ACC112 (cell line): ENCODE measurements at regions not wholly inside any gene's neighbourhood (a gene's known extent, or its start where the extent isn't known, plus 50 kb on each side); places are given as distances from the start of the nearest gene placed in this dataset.
A peak's percentile ranks its signal among the peaks of the same experiment; 100 is the strongest.
"Not testable (repeated sequence)": the region's sequence is repeated elsewhere in the genome, so short reads cannot be mapped to it uniquely, and the experiment has no call there.

Source experiments
- H2AFZ ChIP-seq: fragments of 200-600 bp; sonication (generic); one replicate; pipeline ENCODE4 v1.6.0; 2017; ENCODE audit warnings: antibody characterized with exemption, low read length; ENCODE audit not compliant: unreplicated experiment
- H3K27ac ChIP-seq: fragments of 200-600 bp; sonication (generic); 2 replicates; pipeline ENCODE4 v1.5.1; 2014; ENCODE audit warnings: low read depth, mild to moderate bottlenecking, antibody characterized with exemption, low read length, moderate library complexity
- H3K27me3 ChIP-seq: fragments of 200-600 bp; sonication (generic); 2 replicates; pipeline ENCODE4 v1.6.1; 2014; ENCODE audit warnings: mild to moderate bottlenecking, antibody characterized with exemption, low read length, moderate library complexity, mixed read lengths; ENCODE audit not compliant: insufficient read depth
- H3K36me3 ChIP-seq: fragments of 200-600 bp; sonication (generic); 2 replicates; pipeline ENCODE4 v1.6.1; 2016; ENCODE audit warnings: mild to moderate bottlenecking, antibody characterized with exemption, low read length, moderate library complexity, mixed read lengths; ENCODE audit not compliant: insufficient read depth
- H3K4me1 ChIP-seq: fragments of 200-600 bp; sonication (generic); one replicate; pipeline ENCODE4 v1.6.1; 2016; ENCODE audit warnings: low read length, mixed read lengths; ENCODE audit not compliant: insufficient read depth, unreplicated experiment, control insufficient read depth
- H3K4me3 ChIP-seq: fragments of 200-600 bp; sonication (generic); 2 replicates; pipeline ENCODE4 v1.5.1; 2014; ENCODE audit warnings: mild to moderate bottlenecking, low read depth, low read length
- H3K79me2 ChIP-seq: fragments of 200-600 bp; sonication (generic); one replicate; pipeline ENCODE4 v1.6.0; 2016; ENCODE audit warnings: low read length; ENCODE audit not compliant: control insufficient read depth, unreplicated experiment, insufficient read depth

DNA sequence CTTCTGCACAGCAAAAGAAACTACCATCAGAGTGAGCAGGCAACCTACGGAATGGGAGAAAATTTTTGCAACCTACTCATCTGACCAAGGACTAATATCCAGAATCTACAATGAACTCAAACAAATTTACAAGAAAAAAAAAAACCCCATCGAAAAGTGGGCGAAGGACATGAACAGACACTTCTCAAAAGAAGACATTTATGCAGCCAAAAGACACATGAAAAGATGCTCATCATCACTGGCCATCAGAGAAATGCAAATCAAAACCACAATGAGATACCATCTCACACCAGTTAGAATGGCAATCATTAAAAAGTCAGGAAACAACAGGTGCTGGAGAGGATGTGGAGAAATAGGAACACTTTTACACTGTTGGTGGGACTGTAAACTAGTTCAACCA lies 164.6 kb downstream of the AHSP start:
- not testable (repeated sequence) for H3K79me2 ChIP-seq, H3K27ac ChIP-seq, H3K27me3 ChIP-seq, H3K4me3 ChIP-seq, H2AFZ ChIP-seq, H3K36me3 ChIP-seq, H3K4me1 ChIP-seq

DNA sequence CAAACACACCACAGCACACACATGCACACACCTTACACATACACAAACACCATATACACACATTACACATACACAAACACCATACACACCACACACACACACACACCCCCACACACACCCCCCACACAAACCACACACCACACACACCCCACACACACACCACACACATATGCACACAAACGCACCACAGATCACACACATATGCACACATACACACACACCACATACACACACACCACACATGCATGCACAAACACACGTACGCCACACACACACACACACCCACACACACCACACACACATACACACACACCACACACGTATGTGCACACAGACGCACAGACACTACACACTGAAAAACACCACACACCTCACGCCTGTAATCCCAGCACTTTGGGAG lies 166.0 kb downstream of the AHSP start:
- H3K79me2 ChIP-seq, result no peaks in the 10 kb centered on the region
- H3K4me1 ChIP-seq, result no peaks in the 10 kb centered on the region
- peaks cover 9% of the 10 kb centered on the region; the same call in 1 of the 2 replicates for H3K27me3 ChIP-seq
- no peak overlapping the region for H3K27ac ChIP-seq
- H3K36me3 ChIP-seq, result no peaks in the 10 kb centered on the region
- no peak overlapping the region for H3K4me3 ChIP-seq
- H2AFZ ChIP-seq, result no peak overlapping the region

DNA sequence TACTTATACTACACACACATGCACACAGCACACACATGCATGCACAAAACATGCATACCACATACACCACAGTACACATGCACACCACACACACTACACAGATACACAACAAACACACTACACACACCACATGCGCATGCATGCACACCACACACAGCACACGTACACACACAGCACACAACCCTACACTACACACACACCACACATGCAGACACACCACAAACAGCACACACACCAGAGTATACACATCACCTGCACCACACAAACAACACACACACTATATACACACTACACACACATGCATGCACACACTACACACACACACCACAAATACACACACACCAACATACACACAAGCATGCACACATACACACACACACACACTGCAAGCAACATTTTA lies 166.8 kb downstream of the AHSP start:
- peaks cover 15% of the 10 kb centered on the region; the same call in 1 of the 2 replicates for H3K27me3 ChIP-seq
- H2AFZ ChIP-seq, result no peak overlapping the region
- H3K4me1 ChIP-seq, result no peaks in the 10 kb centered on the region
- H3K4me3 ChIP-seq, result no peak overlapping the region
- H3K36me3 ChIP-seq, result no peaks in the 10 kb centered on the region
- no peak overlapping the region for H3K27ac ChIP-seq
- no peaks in the 10 kb centered on the region for H3K79me2 ChIP-seq

DNA sequence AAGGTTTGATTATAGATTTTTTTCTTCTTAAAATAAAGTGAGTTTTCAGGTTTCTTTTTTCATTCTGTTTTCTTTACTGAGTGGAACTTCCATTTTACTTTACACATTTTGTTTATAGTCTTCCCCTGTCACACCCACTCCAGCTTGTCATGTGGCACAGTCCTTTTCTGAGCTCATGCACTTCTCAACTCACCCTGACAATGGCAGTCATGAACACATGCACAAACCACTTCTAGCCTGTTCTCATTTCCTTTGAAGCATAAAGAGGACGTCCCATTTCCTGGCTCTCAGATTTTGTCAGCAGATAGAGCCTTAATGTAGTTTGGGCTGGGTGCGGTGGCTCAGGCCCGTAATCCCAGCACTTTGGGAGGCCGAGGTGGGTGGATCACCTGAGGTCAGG lies 168.0 kb downstream of the AHSP start:
- no peaks in the 10 kb centered on the region for H3K4me1 ChIP-seq
- no peaks in the 10 kb centered on the region for H3K36me3 ChIP-seq
- no peaks in the 10 kb centered on the region for H3K79me2 ChIP-seq
- peaks cover 18% of the 10 kb centered on the region; the same call in 1 of the 2 replicates for H3K27me3 ChIP-seq
- no peak overlapping the region for H3K27ac ChIP-seq
- H2AFZ ChIP-seq, result no peak overlapping the region
- H3K4me3 ChIP-seq, result no peak overlapping the region

GRCh38 chr16:31696968-31697743 lies 169.5 kb downstream of the AHSP start:
- Histone ChIP-seq H3K27me3 (peaks cover 18% of the 10 kb centered on the region; the same call in 1 of the 2 replicates), H3K27ac (no peak overlapping the region), H3K79me2 (no peaks in the 10 kb centered on the region), H3K36me3 (no peaks in the 10 kb centered on the region), H2AFZ (no peak overlapping the region), H3K4me3 (no peak overlapping the region), H3K4me1 (no peaks in the 10 kb centered on the region)

GRCh38 chr16:31697744-31698125 lies 170.0 kb downstream of the AHSP start:
- H3K4me3 ChIP-seq, result no peak overlapping the region
- H2AFZ ChIP-seq, result no peak overlapping the region
- H3K79me2 ChIP-seq, result no peaks in the 10 kb centered on the region
- no peak overlapping the region for H3K27ac ChIP-seq
- H3K36me3 ChIP-seq, result no peaks in the 10 kb centered on the region
- no peaks in the 10 kb centered on the region for H3K4me1 ChIP-seq
- H3K27me3 ChIP-seq, result peaks cover 18% of the 10 kb centered on the region; the same call in 1 of the 2 replicates

- H3K4me3 ChIP-seq, result no peak overlapping the region
- H3K27me3 ChIP-seq, result peaks cover 18% of the 10 kb centered on the region; the same call in 1 of the 2 replicates
Measured at GRCh38 chr16:31698901-31699300, 171.2 kb downstream of the AHSP start.

DNA sequence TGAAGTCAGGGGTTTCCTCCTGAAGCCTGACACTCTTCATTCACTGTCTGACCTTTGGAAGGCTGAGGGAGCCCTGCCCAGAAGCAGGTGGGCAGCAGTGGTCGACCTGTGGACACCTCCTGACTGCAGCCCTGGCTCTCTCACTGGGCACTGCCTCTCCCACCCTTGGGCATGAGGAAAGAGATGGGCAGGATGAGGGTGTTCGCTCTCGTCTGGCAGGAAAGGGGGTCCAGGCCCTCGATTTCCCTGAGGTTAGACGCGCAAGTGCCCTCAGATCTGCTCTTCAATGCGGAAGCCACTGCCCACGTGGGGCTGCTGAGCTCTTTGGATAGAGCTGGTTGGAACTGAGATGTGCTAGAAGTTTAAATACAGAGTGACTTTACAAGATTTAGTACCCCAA lies 171.9 kb downstream of the AHSP start:
- Histone ChIP-seq H3K4me1 (no peaks in the 10 kb centered on the region), H3K27ac (no peak overlapping the region), H3K79me2 (no peaks in the 10 kb centered on the region), H3K27me3 (peaks cover 18% of the 10 kb centered on the region; the same call in 1 of the 2 replicates), H3K4me3 (no peak overlapping the region), H2AFZ (no peak overlapping the region), H3K36me3 (no peaks in the 10 kb centered on the region)

More at GRCh38 chr16:31698901-31699300, 171.2 kb downstream of the AHSP start:
- Histone ChIP-seq H2AFZ (no peak overlapping the region), H3K4me1 (no peaks in the 10 kb centered on the region), H3K36me3 (no peaks in the 10 kb centered on the region), H3K79me2 (no peaks in the 10 kb centered on the region), H3K27ac (no peak overlapping the region)

DNA sequence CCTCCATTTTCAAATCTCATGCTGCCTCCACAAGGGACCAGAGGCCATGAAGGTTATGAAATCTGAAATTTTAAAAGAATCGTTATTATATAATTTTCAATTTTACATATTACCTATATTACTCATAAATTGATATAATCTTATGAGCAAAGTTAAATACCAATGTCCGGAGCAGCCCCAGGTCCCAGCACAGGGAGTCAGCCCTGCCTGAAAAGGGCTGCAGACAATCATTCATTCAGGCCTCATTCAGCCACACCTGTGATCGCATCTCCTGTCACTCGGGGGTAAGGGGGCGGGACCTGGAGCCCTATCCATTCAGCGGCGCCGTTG lies 172.5 kb downstream of the AHSP start:
- Histone ChIP-seq H3K4me1 (no peaks in the 10 kb centered on the region), H3K36me3 (no peaks in the 10 kb centered on the region), H3K79me2 (no peaks in the 10 kb centered on the region), H3K4me3 (peak overlapping the region; percentile 94), H3K27ac (no peak overlapping the region), H3K27me3 (peaks cover 18% of the 10 kb centered on the region; the same call in 1 of the 2 replicates), H2AFZ (peak overlapping the region; percentile 83)

GRCh38 chr16:31700530-31701388 lies 172.8 kb upstream of the ZNF267 start:
- H3K27me3 ChIP-seq, result peaks cover 18% of the 10 kb centered on the region; the same call in 1 of the 2 replicates
- no peaks in the 10 kb centered on the region for H3K36me3 ChIP-seq
- H3K4me3 ChIP-seq, result peak overlapping the region; percentile 94
- no peaks in the 10 kb centered on the region for H3K79me2 ChIP-seq
- no peaks in the 10 kb centered on the region for H3K4me1 ChIP-seq
- no peak overlapping the region for H3K27ac ChIP-seq
- H2AFZ ChIP-seq, result peak overlapping the region; percentile 83
